Chondrocyte (in vitro differentiated cells): ENCODE measurements at regions not wholly inside any gene's neighbourhood (a gene's known extent, or its start where the extent isn't known, plus 50 kb on each side); places are given as distances from the start of the nearest gene placed in this dataset.

Source experiments
- DNase-seq: peaks from one replicate; pipeline ENCODE4 v3.0.0; 2021; ENCODE audit warnings: mixed read lengths, low spot score
- H3K27ac Mint-ChIP-seq: one replicate; pipeline ENCODE4 v1.8.0; 2021; ENCODE audit warnings: mild to moderate bottlenecking, moderate library complexity, mixed read lengths; ENCODE audit not compliant: unreplicated experiment
- H3K27me3 Mint-ChIP-seq: 2 replicates; pipeline ENCODE4 v1.8.0; 2021; ENCODE audit warnings: low read depth, mixed read lengths
- H3K36me3 Mint-ChIP-seq: 2 replicates; pipeline ENCODE4 v1.8.0; 2021; ENCODE audit warnings: low read depth, mixed read lengths
- H3K4me1 Mint-ChIP-seq: 2 replicates; pipeline ENCODE4 v1.8.0; 2021; ENCODE audit warnings: low read depth, mild to moderate bottlenecking, mixed read lengths
- H3K4me3 Mint-ChIP-seq: one replicate; pipeline ENCODE4 v1.8.0; 2021; ENCODE audit warnings: mild to moderate bottlenecking, moderate library complexity, mixed read lengths; ENCODE audit not compliant: unreplicated experiment
- H3K9me3 Mint-ChIP-seq: 2 replicates; pipeline ENCODE4 v1.8.0; 2021; ENCODE audit warnings: low read depth, mixed read lengths
- CTCF ChIP-seq: fragments of 200-600 bp; sonication (generic); IDR thresholded peaks from 2 replicates; pipeline ENCODE4 v1.5.0; 2021; ENCODE audit warnings: antibody characterized with exemption, mild to moderate bottlenecking, moderate library complexity

GRCh38 chr1:224846119-224846907, 83.2 kb upstream of the DNAH14 start:
- Mint-ChIP-seq H3K9me3 (no peaks in the 10 kb centered on the region), H3K4me3 (no peak overlapping the region), H3K27ac (no peak overlapping the region), H3K4me1 (no peaks in the 10 kb centered on the region), H3K27me3 (peaks cover 3% of the 10 kb centered on the region), H3K36me3 (no peaks in the 10 kb centered on the region)
- TF ChIP-seq CTCF: no peak
- no peak for DNase-seq

GRCh38 chr1:224850446-224850845, 79.0 kb upstream of the DNAH14 start:
- H3K27me3 Mint-ChIP-seq: peaks cover 12% of the 10 kb centered on the region
- no peaks in the 10 kb centered on the region for H3K36me3 Mint-ChIP-seq
- H3K9me3 Mint-ChIP-seq: no peaks in the 10 kb centered on the region
- no peak for DNase-seq
- TF ChIP-seq CTCF: no peak
- no peak overlapping the region for H3K27ac Mint-ChIP-seq
- H3K4me3 Mint-ChIP-seq: no peak overlapping the region
- H3K4me1 Mint-ChIP-seq: no peaks in the 10 kb centered on the region

GRCh38 chr1:224851210-224851847, 78.1 kb upstream of the DNAH14 start:
- peak; percentile 81 for TF ChIP-seq CTCF
- H3K9me3 Mint-ChIP-seq: no peaks in the 10 kb centered on the region
- no peaks in the 10 kb centered on the region for H3K4me1 Mint-ChIP-seq
- DNase-seq: no peak
- peaks cover 14% of the 10 kb centered on the region for H3K27me3 Mint-ChIP-seq
- H3K27ac Mint-ChIP-seq: no peak overlapping the region
- H3K36me3 Mint-ChIP-seq: no peaks in the 10 kb centered on the region
- no peak overlapping the region for H3K4me3 Mint-ChIP-seq

GRCh38 chr1:224851848-224852261, 77.6 kb upstream of the DNAH14 start:
- Mint-ChIP-seq H3K27ac (no peak overlapping the region), H3K4me3 (no peak overlapping the region), H3K4me1 (no peaks in the 10 kb centered on the region), H3K9me3 (no peaks in the 10 kb centered on the region), H3K27me3 (peaks cover 15% of the 10 kb centered on the region), H3K36me3 (no peaks in the 10 kb centered on the region)
- TF ChIP-seq CTCF: peak; percentile 55
- DNase-seq: no peak

GRCh38 chr1:224852901-224853568, 76.4 kb upstream of the DNAH14 start:
- DNase-seq: no peak
- H3K27me3 Mint-ChIP-seq: peaks cover 19% of the 10 kb centered on the region
- H3K36me3 Mint-ChIP-seq: no peaks in the 10 kb centered on the region
- no peak overlapping the region for H3K4me3 Mint-ChIP-seq
- peak; percentile 88 for TF ChIP-seq CTCF
- H3K9me3 Mint-ChIP-seq: no peaks in the 10 kb centered on the region
- no peak overlapping the region for H3K27ac Mint-ChIP-seq
- no peaks in the 10 kb centered on the region for H3K4me1 Mint-ChIP-seq
